Breast epithelium (tissue), 4 donors: ENCODE measurements at regions not wholly inside any gene's neighbourhood (a gene's known extent, or its start where the extent isn't known, plus 50 kb on each side); places are given as distances from the start of the nearest gene placed in this dataset.

Experiments used
- DNase-seq, 2 donors: peaks; one replicate each; pipeline ENCODE4 v3.0.0-alpha.2; 2019; ENCODE audit warnings: low spot score in 2 of 2
- H3K27ac ChIP-seq, 2 donors: fragments of 200-600 bp; sonication (generic) in 1 of 2; one replicate each; pipeline ENCODE4 v1.5.1; 2016 to 2019; ENCODE audit warnings: mild to moderate bottlenecking in 1 of 2
- H3K27me3 ChIP-seq, 2 donors: fragments of 200-600 bp; sonication (generic) in 1 of 2; one replicate each; pipeline versions ENCODE4 v1.5.1 to v1.6.0; 2017 to 2019; ENCODE audit warnings: control low read depth in 1 of 2, mild to moderate bottlenecking in 1 of 2
- H3K36me3 ChIP-seq: fragments of 200-600 bp; one replicate; pipeline ENCODE4 v1.5.1; 2019
- H3K4me1 ChIP-seq, 2 donors: fragments of 200-600 bp; sonication (generic); one replicate each; pipeline ENCODE4 v1.5.1; 2016 to 2019; ENCODE audit warnings: control low read depth in 1 of 2
- H3K4me3 ChIP-seq, 3 donors: fragments of 200-600 bp; sonication (generic); 1 replicate in 2 of 3; 2 replicates in 1 of 3; pipeline ENCODE4 v1.5.1; 2016 to 2019; ENCODE audit warnings: mild to moderate bottlenecking in 3 of 3, moderate library complexity in 2 of 3
- H3K9me3 ChIP-seq, 2 donors: fragments of 200-600 bp; sonication (generic) in 1 of 2; one replicate each; pipeline ENCODE4 v1.5.1; 2016 to 2019; ENCODE audit warnings: control low read depth in 1 of 2
- POLR2A ChIP-seq: fragments of 450-650 bp; IDR thresholded peaks from one replicate; pipeline ENCODE4 v1.6.1; 2016; ENCODE audit warnings: antibody characterized with exemption, mild to moderate bottlenecking, moderate library complexity
- POLR2AphosphoS5 ChIP-seq, 3 donors: sonication (generic); formaldehyde crosslinking; IDR thresholded peaks; one replicate each; pipeline ENCODE4 v1.6.1; 2017; ENCODE audit warnings: antibody characterized with exemption in 3 of 3
- intact Hi-C: fragments of 100-400 bp; cut with DNase I; formaldehyde crosslinking; loops from one replicate; pipeline ENCODE4 v1.15.1; 2023; ENCODE audit warnings: low total_unique reads
- TF ChIP-seq, protein P1 (sequence below), 3 donors: fragments of 450-650 bp; IDR thresholded peaks; one replicate each; pipeline ENCODE4 v1.5.1; 2016 to 2017; ENCODE audit warnings: antibody characterized with exemption in 3 of 3, mild to moderate bottlenecking in 3 of 3, moderate library complexity in 3 of 3

DNA sequence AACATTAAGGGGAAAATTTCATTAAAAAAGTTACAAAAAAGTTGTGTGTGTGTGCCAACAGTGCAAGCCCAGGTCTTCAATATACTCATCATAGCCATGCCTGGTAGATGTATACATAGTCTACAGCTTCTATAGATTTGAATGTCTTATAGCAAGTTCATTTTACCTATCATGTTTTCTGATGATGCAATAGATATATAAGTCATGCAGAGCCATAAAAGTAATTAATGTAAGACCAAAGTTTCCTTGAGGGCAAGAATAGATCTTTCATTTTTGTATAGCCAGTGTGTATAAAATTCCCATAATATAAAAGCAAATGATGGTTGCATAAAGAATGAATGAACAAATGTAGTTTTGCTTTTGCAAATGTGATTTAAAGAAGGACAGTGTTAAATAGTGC, 1138.4 kb downstream of the TBL1XR1 start:
- intact Hi-C loops: no loop called here
- Histone ChIP-seq H3K4me1 (no peaks in the 10 kb centered on the region), H3K9me3 (peaks cover 0 to 10% of the 10 kb centered on the region in 2 donors), H3K4me3 (no peak overlapping the region), H3K27ac (no peak overlapping the region), H3K36me3 (no peaks in the 10 kb centered on the region), H3K27me3 (no peaks in the 10 kb centered on the region)
- DNase-seq: no peak
- TF ChIP-seq POLR2AphosphoS5 (IDR thresholded peaks at IDR 0.05) (no peak), POLR2A (no peak)
- TF ChIP-seq, protein P1, sequence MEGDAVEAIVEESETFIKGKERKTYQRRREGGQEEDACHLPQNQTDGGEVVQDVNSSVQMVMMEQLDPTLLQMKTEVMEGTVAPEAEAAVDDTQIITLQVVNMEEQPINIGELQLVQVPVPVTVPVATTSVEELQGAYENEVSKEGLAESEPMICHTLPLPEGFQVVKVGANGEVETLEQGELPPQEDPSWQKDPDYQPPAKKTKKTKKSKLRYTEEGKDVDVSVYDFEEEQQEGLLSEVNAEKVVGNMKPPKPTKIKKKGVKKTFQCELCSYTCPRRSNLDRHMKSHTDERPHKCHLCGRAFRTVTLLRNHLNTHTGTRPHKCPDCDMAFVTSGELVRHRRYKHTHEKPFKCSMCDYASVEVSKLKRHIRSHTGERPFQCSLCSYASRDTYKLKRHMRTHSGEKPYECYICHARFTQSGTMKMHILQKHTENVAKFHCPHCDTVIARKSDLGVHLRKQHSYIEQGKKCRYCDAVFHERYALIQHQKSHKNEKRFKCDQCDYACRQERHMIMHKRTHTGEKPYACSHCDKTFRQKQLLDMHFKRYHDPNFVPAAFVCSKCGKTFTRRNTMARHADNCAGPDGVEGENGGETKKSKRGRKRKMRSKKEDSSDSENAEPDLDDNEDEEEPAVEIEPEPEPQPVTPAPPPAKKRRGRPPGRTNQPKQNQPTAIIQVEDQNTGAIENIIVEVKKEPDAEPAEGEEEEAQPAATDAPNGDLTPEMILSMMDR (IDR thresholded peaks at IDR 0.05): no peak

DNA sequence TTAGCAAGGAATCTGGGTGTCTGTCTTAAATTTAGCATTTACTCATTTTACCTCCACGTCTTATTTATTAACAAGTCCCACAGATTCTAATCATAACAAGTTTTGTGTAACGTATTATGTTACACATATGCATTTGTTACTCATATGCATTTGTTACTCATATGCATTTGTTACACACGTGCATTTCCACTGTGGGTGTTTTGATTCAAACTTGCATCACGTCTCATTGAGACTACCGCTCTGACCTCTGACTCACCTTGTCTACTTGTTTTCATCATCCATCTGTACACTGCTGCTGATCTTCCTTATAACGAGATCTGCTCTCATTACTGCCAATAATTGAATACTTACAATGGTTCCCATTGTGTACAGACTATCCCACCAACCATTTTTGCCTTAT, 1141.4 kb downstream of the TBL1XR1 start:
- DNase-seq: no peak
- Histone ChIP-seq H3K4me3 (no peak overlapping the region), H3K9me3 (peaks cover 0 to 6% of the 10 kb centered on the region in 2 donors), H3K4me1 (no peaks in the 10 kb centered on the region), H3K27me3 (no peaks in the 10 kb centered on the region), H3K36me3 (no peaks in the 10 kb centered on the region), H3K27ac (no peak overlapping the region)
- TF ChIP-seq POLR2AphosphoS5 (IDR thresholded peaks at IDR 0.05): no peak
- no peak for TF ChIP-seq POLR2A
- TF ChIP-seq, protein P1 (IDR thresholded peaks at IDR 0.05): no peak
- intact Hi-C loops: no loop called here

DNA sequence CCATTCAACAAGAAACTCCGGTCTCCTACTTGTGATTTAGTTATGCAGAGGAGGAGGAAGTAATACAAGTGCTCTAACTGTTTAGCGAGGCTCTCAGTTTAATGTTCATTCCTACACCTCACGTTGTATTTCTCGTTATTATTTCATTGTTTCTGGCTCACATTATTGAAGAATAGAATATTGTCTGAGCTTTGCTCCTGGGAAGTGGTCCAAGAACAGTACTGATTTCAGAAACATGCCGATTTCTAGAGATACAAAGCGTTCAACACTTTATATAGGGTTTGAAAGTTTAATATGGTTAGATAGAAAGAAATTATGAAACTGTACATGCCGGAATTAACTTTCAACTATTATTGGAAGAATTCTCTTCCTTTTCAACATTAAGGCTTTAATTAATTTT, 1145.5 kb downstream of the TBL1XR1 start:
- no peaks in the 10 kb centered on the region for H3K9me3 ChIP-seq
- intact Hi-C loops: no loop called here
- no peaks in the 10 kb centered on the region for H3K27me3 ChIP-seq
- TF ChIP-seq, protein P1 (IDR thresholded peaks at IDR 0.05): no peak
- no peak for TF ChIP-seq POLR2AphosphoS5 (IDR thresholded peaks at IDR 0.05)
- no peak for TF ChIP-seq POLR2A
- DNase-seq: no peak
- no peaks in the 10 kb centered on the region for H3K36me3 ChIP-seq
- no peak overlapping the region for H3K27ac ChIP-seq
- no peaks in the 10 kb centered on the region for H3K4me1 ChIP-seq
- no peak overlapping the region for H3K4me3 ChIP-seq

DNA sequence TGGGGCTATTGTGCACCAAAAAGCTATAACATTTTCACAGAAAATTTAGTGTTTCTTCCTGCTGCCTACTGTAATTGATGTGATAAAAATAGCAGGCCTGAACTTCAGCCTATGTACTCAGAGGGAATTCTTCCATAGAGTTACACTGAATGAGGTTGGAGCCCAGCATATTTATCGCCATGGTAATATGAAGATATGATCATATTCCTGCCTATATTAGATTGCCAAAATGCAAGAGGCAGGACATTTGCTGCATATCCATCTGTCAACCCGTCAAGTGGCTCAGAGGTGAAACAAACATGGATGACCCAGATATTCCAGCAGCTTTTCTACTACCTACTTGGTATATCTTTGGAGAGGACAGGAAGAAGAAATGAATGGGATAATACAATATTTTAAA, 1150.6 kb downstream of the TBL1XR1 start:
- H3K4me3 ChIP-seq: no peak overlapping the region
- H3K27ac ChIP-seq: no peak overlapping the region
- H3K9me3 ChIP-seq: no peaks in the 10 kb centered on the region
- H3K36me3 ChIP-seq: no peaks in the 10 kb centered on the region
- intact Hi-C loops: no loop called here
- H3K27me3 ChIP-seq: no peaks in the 10 kb centered on the region
- H3K4me1 ChIP-seq: no peaks in the 10 kb centered on the region
- no peak for DNase-seq
- TF ChIP-seq POLR2AphosphoS5 (IDR thresholded peaks at IDR 0.05) (no peak), POLR2A (no peak)
- TF ChIP-seq, protein P1 (IDR thresholded peaks at IDR 0.05): no peak

DNA sequence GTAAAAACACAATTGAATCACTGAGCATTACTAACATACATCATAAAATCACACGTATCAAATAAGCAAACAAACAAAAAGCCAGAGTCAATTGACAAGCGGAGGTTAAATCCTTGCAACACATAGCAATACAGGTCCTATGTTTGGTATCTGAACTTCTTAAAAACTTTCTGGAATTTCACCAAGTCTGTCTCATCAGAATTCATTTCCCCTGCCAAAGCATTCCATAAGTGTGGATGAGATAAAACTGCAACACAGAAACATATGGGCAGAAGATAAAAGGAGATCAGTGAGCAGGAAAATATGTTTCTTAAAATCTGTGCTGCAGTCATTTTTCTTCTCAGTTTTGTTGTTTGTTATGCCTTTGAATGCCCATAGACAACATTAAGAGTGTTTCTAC, 1155.5 kb downstream of the TBL1XR1 start:
- H3K4me3 ChIP-seq: no peak overlapping the region
- no peak overlapping the region for H3K27ac ChIP-seq
- no peaks in the 10 kb centered on the region for H3K27me3 ChIP-seq
- H3K9me3 ChIP-seq: no peaks in the 10 kb centered on the region
- H3K4me1 ChIP-seq: no peaks in the 10 kb centered on the region
- no peak for DNase-seq
- no peaks in the 10 kb centered on the region for H3K36me3 ChIP-seq
- intact Hi-C loops: no loop called here
- TF ChIP-seq POLR2A: no peak
- TF ChIP-seq POLR2AphosphoS5 (IDR thresholded peaks at IDR 0.05): no peak
- TF ChIP-seq, protein P1 (IDR thresholded peaks at IDR 0.05): no peak
